Epidermal melanocyte (primary cell): ENCODE measurements at regions not wholly inside any gene's neighbourhood (a gene's known extent, or its start where the extent isn't known, plus 50 kb on each side); places are given as distances from the start of the nearest gene placed in this dataset.
"Not testable (repeated sequence)": the region's sequence is repeated elsewhere in the genome, so short reads cannot be mapped to it uniquely, and the experiment has no call there.

Experiments used
- DNase-seq: peaks from one replicate; pipeline ENCODE4 v3.0.0; 2011; ENCODE audit warnings: low spot score; ENCODE audit not compliant: insufficient read length

- DNase-seq = not testable (repeated sequence)
These were observed 357.3 kb upstream of the WSB1 start for GRCh38 chr17:26936645-26937044.

GRCh38 chr17:26937750-26938322 lies 356.1 kb upstream of the WSB1 start:
- not testable (repeated sequence) for DNase-seq

GRCh38 chr17:26939755-26940154 lies 354.2 kb upstream of the WSB1 start:
- DNase-seq = not testable (repeated sequence)

GRCh38 chr17:26940587-26940986 lies 353.3 kb upstream of the WSB1 start:
- not testable (repeated sequence) for DNase-seq

GRCh38 chr17:26962255-26963162 lies 331.4 kb upstream of the WSB1 start:
- no peak for DNase-seq

GRCh38 chr17:26963163-26963503 lies 330.8 kb upstream of the WSB1 start:
- no peak for DNase-seq

GRCh38 chr17:26965898-26966624 lies 327.9 kb upstream of the WSB1 start:
- not testable (repeated sequence) for DNase-seq

GRCh38 chr17:26966625-26967179 lies 327.2 kb upstream of the WSB1 start:
- DNase-seq = not testable (repeated sequence)

- not testable (repeated sequence) for DNase-seq
These were observed 312.0 kb upstream of the WSB1 start for GRCh38 chr17:26981845-26982425.

GRCh38 chr17:26982563-26982962 lies 311.4 kb upstream of the WSB1 start:
- not testable (repeated sequence) for DNase-seq

GRCh38 chr17:26987851-26988250 lies 306.1 kb upstream of the WSB1 start:
- DNase-seq = not testable (repeated sequence)

GRCh38 chr17:26994648-26995047 lies 299.3 kb upstream of the WSB1 start:
- not testable (repeated sequence) for DNase-seq

GRCh38 chr17:26996146-26996916 lies 297.6 kb upstream of the WSB1 start:
- not testable (repeated sequence) for DNase-seq

- DNase-seq = not testable (repeated sequence)
These were observed 286.0 kb upstream of the WSB1 start for GRCh38 chr17:27007734-27008531.

- no peak for DNase-seq
These were observed 284.8 kb upstream of the WSB1 start for GRCh38 chr17:27009087-27009486.

- DNase-seq = not testable (repeated sequence)
These were observed 283.8 kb upstream of the WSB1 start for GRCh38 chr17:27010138-27010537.

GRCh38 chr17:27030552-27030951 lies 263.4 kb upstream of the WSB1 start:
- not testable (repeated sequence) for DNase-seq

GRCh38 chr17:27038676-27039075 lies 255.2 kb upstream of the WSB1 start:
- no peak for DNase-seq

GRCh38 chr17:27045039-27045438 lies 248.9 kb upstream of the WSB1 start:
- DNase-seq = not testable (repeated sequence)
